ENCODE measurements at regions not wholly inside any gene's neighbourhood (a gene's known extent, or its start where the extent isn't known, plus 50 kb on each side); places are given as distances from the start of the nearest gene placed in this dataset.

DNA sequence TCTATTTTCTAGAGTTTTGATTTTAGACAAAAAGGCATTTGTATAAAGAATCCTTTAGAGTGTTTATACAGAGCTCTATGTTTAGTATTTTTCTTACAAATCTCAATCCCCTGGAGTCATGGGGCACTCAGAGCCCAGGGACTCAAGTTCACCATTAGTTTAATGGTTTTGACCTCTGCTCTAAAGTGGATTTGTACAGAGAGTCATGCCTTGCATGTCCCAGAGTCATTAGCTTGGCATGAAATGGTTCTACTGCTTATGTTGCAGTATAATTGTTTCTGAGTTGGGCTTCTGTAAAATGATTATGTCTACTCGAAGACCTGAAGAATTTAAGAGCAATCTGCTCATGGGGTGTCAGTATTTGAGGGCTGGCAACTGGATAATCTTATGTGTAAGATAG, 406.2 kb downstream of the DLEU7 start:
- DNase-seq (ENCODE audit: extremely low spot score in 2 of 2), result no peak
- intact Hi-C loops (cut with DNase I), result no loop called here
- no peaks in the 10 kb centered on the region for H3K27me3 ChIP-seq

DNA sequence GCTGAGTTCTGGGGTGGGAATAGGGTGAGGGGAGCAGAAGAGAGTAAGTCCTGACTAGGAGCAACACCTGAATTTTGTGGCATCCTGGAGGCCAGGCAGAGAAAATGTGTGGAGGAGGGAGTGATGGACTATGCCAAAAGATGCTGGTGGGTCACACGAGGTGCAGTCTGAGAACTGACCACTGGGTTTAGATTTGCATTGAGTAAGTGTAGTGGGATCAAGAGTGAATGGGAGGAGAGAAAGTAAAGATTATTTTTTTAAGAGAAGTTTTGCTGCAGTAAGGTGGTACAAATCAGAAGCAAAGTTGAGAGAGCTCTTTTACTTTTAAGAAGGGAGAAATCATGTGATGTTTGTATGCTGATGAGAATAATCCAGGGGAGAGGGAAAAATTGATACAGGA, 405.1 kb downstream of the DLEU7 start:
- Histone ChIP-seq H3K36me3 (no peaks in the 10 kb centered on the region), H3K27ac (no peak overlapping the region), H3K9me3 (no peaks in the 10 kb centered on the region), H3K27me3 (no peaks in the 10 kb centered on the region), H3K4me1 (no peaks in the 10 kb centered on the region), H3K4me3 (no peak overlapping the region)
- no peak for DNase-seq (ENCODE audit: extremely low spot score in 2 of 2)
- intact Hi-C loops (cut with DNase I), result no loop called here
- TF ChIP-seq, protein P1, sequence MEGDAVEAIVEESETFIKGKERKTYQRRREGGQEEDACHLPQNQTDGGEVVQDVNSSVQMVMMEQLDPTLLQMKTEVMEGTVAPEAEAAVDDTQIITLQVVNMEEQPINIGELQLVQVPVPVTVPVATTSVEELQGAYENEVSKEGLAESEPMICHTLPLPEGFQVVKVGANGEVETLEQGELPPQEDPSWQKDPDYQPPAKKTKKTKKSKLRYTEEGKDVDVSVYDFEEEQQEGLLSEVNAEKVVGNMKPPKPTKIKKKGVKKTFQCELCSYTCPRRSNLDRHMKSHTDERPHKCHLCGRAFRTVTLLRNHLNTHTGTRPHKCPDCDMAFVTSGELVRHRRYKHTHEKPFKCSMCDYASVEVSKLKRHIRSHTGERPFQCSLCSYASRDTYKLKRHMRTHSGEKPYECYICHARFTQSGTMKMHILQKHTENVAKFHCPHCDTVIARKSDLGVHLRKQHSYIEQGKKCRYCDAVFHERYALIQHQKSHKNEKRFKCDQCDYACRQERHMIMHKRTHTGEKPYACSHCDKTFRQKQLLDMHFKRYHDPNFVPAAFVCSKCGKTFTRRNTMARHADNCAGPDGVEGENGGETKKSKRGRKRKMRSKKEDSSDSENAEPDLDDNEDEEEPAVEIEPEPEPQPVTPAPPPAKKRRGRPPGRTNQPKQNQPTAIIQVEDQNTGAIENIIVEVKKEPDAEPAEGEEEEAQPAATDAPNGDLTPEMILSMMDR (IDR thresholded peaks at IDR 0.05), result no peak
- TF ChIP-seq POLR2A (IDR thresholded peaks at IDR 0.05), result no peak
- no peak for TF ChIP-seq POLR2AphosphoS5 (IDR thresholded peaks at IDR 0.05; ENCODE audit: insufficient read depth in 1 of 2, low read depth in 1 of 2)

More for the DNA sequence above, 406.2 kb downstream of the DLEU7 start:
- Histone ChIP-seq H3K36me3 (no peaks in the 10 kb centered on the region), H3K9me3 (no peaks in the 10 kb centered on the region), H3K4me1 (no peaks in the 10 kb centered on the region), H3K27ac (no peak overlapping the region), H3K4me3 (no peak overlapping the region)
- no peak for TF ChIP-seq POLR2A (IDR thresholded peaks at IDR 0.05)
- no peak for TF ChIP-seq POLR2AphosphoS5 (IDR thresholded peaks at IDR 0.05; ENCODE audit: insufficient read depth in 1 of 2, low read depth in 1 of 2)
- TF ChIP-seq, protein P1 (IDR thresholded peaks at IDR 0.05), result no peak

DNA sequence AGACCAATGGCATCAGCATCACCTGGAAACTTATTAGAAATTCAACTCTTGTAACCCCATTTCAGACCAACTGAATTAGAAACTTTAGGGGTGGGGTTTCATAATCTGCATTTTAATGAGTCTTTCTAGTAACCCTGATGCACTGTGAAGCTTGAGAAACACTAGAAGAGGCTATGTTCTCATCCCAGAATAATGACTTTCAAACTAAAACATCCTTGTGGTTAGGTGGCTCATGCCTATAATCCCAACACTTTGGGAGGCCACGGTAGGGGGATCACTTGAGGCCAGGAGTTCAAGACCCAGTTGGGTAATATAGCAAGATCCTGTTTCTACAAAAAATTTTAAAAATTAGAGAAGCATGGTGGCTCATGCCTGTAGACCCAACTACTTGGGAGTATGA, 402.4 kb downstream of the DLEU7 start:
- H3K27ac ChIP-seq, result no peak overlapping the region
- TF ChIP-seq POLR2A (IDR thresholded peaks at IDR 0.05), result no peak
- TF ChIP-seq, protein P1 (IDR thresholded peaks at IDR 0.05), result no peak
- intact Hi-C loops (cut with DNase I), result no loop called here

DNA sequence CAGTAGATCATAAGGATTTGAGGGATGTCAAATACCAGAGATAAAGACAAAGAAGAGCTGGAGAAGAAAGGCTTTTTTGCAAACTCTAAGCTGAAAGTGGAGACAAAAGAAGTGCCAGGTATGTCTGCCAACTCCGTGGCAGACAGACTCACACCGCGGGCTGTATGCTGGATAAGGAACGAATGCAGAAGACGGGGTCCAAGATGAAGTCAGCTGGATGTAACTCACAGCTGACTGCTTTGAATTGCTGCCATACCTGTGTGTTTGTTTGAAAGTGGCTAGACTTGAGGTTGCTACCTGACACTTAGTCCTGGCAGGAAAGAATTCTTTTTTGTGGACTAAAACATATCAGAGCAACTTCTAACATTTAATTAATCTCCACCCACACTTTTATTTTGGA, 398.8 kb downstream of the DLEU7 start:
- intact Hi-C loops (cut with DNase I), result no loop called here

More for the DNA sequence above, 402.4 kb downstream of the DLEU7 start:
- H3K4me1 ChIP-seq, result no peaks in the 10 kb centered on the region
- H3K4me3 ChIP-seq, result no peak overlapping the region
- no peaks in the 10 kb centered on the region for H3K27me3 ChIP-seq
- no peaks in the 10 kb centered on the region for H3K36me3 ChIP-seq
- no peaks in the 10 kb centered on the region for H3K9me3 ChIP-seq
- DNase-seq (ENCODE audit: extremely low spot score in 2 of 2), result no peak

DNA sequence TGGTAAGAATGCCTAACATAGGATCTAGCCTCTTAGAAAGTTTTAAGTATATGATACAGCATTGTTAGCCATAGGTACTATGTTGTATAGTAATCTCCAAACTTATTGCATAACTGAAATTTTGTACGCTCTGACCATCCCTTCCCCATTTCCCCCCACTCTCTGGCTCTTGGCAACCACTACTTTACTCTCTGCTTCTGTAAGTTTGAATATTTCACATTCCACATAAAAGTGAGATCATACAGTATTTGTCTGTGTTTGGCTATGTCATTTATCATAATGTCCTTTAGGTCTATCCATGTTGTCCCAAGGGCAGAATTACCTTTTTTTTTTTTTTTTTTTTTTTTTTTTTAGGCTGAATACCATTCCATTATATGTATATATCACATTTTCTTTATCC, 396.9 kb downstream of the DLEU7 start:
- no peaks in the 10 kb centered on the region for H3K9me3 ChIP-seq
- H3K27me3 ChIP-seq, result no peaks in the 10 kb centered on the region
- H3K4me1 ChIP-seq, result no peaks in the 10 kb centered on the region
- no peak overlapping the region for H3K4me3 ChIP-seq
- TF ChIP-seq POLR2AphosphoS5 (IDR thresholded peaks at IDR 0.05; ENCODE audit: insufficient read depth in 1 of 2, low read depth in 1 of 2) (no peak), POLR2A (IDR thresholded peaks at IDR 0.05) (no peak)
- H3K36me3 ChIP-seq, result no peaks in the 10 kb centered on the region
- H3K27ac ChIP-seq, result no peak overlapping the region
- intact Hi-C loops (cut with DNase I), result no loop called here
- DNase-seq (ENCODE audit: extremely low spot score in 2 of 2), result no peak

More for the DNA sequence above, 398.8 kb downstream of the DLEU7 start:
- H3K4me3 ChIP-seq, result no peak overlapping the region
- TF ChIP-seq, protein P1 (IDR thresholded peaks at IDR 0.05), result no peak
- TF ChIP-seq POLR2AphosphoS5 (IDR thresholded peaks at IDR 0.05; ENCODE audit: insufficient read depth in 1 of 2, low read depth in 1 of 2) (no peak), POLR2A (IDR thresholded peaks at IDR 0.05) (no peak)
- no peak for DNase-seq (ENCODE audit: extremely low spot score in 2 of 2)
- H3K36me3 ChIP-seq, result no peaks in the 10 kb centered on the region
- H3K4me1 ChIP-seq, result no peaks in the 10 kb centered on the region
- no peaks in the 10 kb centered on the region for H3K9me3 ChIP-seq
- no peak overlapping the region for H3K27ac ChIP-seq
- H3K27me3 ChIP-seq, result no peaks in the 10 kb centered on the region

All from vagina (tissue), 2 donors.